ENCODE measurements at regions not wholly inside any gene's neighbourhood (a gene's known extent, or its start where the extent isn't known, plus 50 kb on each side); places are given as distances from the start of the nearest gene placed in this dataset.

GRCh38 chr5:4097199-4097598 is 501.6 kb downstream of the IRX1 start:
- TF ChIP-seq CTCF (IDR thresholded peaks at IDR 0.05), result no peak
- TF ChIP-seq POLR2A (IDR thresholded peaks at IDR 0.05), result no peak

All from esophagus squamous epithelium (tissue), 4 donors.